ENCODE measurements at regions not wholly inside any gene's neighbourhood (a gene's known extent, or its start where the extent isn't known, plus 50 kb on each side); places are given as distances from the start of the nearest gene placed in this dataset.
"Not testable (repeated sequence)": the region's sequence is repeated elsewhere in the genome, so short reads cannot be mapped to it uniquely, and the experiment has no call there.

DNA sequence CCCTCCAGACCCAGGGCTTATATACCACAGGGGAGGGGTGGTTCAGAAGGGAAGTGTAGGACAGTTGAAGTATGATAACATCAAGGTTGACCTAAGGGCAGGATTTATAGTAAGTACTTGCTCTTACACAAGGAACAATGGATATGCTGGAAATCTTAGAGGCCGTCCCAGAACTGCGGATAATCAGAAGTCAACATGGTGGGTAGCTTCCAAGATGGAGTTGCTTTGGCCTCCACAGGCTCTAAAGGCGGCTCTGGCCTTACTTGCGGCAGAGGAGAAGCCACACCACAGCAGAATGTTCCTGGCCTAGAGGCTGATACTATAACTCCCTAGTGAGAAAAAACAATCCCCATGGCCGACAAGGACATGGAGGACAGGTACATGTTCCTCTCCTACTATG lies 344.7 kb downstream of the CDC5L start:
- DNase-seq (ENCODE audit: insufficient read length, low spot score) (no peak), FAIRE-seq (no peak)

DNA sequence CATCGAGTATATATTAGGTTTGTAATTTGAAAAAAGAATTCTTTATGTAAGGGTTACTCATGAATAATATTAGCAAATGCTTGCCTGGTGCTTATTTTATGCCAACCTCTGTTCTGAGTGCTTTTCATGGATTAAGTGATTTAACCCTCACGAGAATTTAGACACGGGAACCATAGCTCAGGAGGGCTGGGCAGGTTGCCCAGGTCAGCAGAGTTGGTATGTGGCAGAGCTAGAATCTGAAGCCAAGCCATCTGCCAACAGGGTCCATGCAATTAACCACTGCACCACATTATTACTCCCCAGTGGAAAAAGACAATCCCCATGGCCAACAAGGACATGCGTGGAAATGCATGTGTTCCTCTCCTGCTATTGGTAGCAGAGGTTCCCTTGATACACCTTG lies 345.6 kb downstream of the CDC5L start:
- DNase-seq (ENCODE audit: insufficient read length, low spot score) (no peak), FAIRE-seq (peak; percentile 77)

DNA sequence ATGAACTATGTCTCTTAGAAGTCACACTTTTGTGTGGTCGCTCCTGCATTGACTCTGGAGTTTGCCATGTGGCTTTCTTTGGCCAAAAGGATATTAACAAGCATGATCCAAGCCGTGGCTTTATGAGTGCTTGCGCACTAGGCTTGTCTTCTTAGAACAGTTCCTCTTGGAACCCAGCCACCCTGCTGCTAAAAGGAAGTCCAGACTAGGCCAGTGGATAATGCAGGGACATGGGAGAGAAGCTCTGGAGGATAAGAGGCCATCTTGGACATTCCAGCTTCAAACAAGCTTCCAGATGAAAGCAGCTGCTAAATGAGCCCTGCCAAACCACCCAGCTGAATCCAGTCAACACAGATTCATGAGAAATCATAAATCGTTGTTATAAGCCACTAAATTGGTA lies 346.4 kb downstream of the CDC5L start:
- DNase-seq (ENCODE audit: insufficient read length, low spot score) (no peak), FAIRE-seq (no peak)

DNA sequence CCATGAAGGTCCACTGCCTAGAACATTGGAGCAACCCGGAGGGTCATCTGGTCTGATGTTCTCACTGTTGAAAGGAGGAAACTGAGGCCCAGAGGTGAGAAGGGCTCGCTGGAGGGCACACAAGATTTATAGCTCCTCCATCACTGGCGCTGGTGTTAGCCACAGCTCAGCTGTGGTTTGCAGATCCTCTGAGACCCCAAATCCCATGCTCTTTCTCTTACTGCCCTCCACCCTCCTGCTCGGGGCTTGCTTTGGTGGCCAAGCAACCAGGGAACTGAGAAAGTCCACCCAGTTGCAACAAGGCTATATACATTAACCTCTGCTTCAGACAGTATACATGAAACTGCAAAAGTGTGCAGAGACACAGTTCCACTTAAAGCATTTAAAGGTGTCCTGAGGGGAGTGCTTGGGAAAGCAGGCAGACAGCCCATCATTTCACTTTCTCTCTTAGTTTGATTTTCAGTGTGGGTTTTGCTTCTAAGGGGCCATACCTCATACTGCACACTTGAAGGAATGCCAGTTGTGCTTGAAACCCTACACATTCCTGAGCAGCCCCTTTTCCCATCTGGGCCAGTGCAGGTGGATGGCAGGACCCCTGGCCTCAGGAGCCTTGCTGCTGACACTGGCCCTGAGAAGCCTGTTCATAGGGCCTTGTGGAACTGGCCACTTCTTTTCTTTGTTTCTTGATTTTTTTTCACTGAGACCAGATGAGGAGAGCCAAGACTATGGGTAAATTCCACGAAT lies 347.6 kb downstream of the CDC5L start:
- no peak for FAIRE-seq

DNA sequence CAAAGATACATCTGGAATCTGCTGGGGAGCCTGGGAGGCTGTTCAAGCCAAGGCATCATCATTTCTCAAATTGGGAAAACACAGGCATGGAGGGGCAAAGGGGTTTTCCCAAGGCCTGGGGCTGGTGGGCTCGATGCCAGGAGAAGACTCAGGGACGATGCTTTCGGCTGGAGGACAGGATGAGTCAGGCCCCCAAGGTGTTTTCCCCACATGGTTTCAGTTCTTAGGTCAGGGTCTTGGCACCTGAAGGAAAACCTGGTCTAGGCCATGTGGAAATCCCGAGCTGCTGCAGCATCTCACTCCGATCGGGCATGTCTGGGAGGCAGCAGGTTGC lies 348.1 kb downstream of the CDC5L start:
- FAIRE-seq (no peak), DNase-seq (ENCODE audit: insufficient read length, low spot score) (no peak)

More for the DNA sequence above, 347.6 kb downstream of the CDC5L start:
- no peak for DNase-seq (ENCODE audit: insufficient read length, low spot score)

DNA sequence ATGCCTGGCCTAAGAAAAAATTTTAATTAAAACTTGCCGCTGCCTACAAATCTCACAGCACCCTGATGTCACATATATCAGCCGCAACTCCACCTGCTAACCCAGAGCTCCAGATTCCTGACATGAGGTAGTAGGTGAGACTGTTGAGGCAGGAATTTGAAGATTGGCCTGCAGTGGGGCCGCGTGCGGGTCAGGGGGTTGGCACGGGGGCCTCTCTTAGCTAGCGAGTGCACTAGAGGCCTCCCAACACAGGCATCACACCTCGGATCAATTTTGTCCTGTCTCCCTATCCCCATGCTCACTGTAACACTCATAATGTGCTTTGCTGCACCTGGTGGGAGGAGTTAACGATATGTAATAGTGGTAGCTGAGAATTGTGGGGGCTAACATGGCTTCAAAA lies 349.8 kb downstream of the CDC5L start:
- DNase-seq (ENCODE audit: insufficient read length, low spot score) (no peak), FAIRE-seq (no peak)

DNA sequence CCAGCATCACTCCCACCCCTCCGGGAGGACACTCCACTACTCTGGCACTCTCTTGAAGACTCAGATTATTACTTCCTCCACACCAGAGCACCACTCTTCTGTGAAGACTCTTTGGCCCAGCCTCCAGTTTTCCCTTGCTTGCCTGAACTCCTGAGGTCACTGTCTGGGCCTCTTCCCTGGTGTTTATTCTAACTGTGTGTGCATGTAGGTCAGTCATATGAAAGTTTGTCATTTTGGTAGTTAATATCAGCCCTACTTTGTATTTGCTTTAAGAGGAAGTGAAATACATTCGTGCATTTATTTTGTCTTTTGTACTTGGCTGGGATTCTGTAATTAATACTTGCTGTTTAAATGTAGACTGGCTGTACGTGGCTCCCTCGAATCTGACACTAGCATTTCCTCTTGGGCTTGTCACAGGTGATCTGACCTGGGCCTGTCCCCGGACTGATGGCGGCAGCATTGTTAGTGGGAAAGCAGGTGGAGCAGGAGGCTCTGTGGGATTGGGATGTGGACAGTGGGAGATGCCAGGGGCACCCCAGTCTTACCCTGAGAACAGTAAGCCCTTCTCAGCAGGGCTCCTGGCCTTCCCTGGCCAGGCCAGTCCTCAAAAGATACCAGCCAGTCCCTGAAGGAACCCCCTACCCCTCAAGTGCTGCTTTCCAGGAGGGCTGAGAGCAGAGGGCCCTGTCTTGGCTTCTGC lies 350.5 kb downstream of the CDC5L start:
- DNase-seq (ENCODE audit: insufficient read length, low spot score) (no peak), FAIRE-seq (no peak)

DNA sequence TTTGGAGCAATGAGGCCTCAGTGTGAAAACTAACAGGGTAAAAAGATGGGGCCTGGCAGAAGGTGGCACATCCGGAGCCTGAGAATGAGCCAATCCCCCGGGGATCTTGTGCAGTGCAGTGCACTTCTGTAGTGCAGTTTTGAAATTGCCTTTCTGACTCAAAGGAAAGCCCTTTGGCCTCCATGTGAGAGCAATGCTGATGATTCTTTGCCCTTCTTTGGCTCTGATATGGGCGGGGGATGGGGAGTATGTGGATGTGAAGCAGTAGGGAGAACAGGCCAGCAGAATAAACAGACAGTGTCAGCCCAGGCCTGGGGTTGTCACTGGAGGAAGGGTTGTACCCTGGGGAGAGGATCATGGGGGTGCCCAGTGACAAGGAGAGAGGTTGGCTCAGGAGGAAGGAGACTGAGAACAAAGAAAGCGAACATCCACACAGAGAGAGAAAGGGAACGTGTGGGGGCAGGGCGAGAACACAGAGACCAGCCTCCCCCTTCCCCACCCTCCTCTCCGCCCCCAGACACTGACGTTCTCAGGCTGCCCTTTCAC lies 351.2 kb downstream of the CDC5L start:
- DNase-seq (ENCODE audit: insufficient read length, low spot score) (no peak), FAIRE-seq (no peak)

DNA sequence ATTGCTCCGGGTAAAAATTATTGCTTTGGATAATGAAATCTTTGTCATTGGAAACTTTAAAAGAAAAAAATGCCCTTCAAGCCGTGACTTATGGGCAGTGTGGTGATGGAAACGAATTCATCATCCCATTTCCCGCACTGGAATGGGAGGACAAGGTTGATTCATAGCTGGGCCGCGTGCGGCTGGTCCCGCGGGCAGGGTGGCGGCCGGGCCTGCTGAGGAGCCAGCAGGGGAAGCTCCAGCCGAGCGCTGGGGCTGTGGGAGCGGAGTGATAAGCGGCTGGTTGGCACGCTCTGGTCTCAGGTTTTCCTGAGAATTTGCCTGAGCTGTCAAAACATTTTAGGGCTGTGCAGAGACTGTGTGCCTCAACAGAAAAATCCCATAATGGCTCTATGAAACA lies 351.7 kb downstream of the CDC5L start:
- FAIRE-seq (no peak), DNase-seq (ENCODE audit: insufficient read length, low spot score) (no peak)

DNA sequence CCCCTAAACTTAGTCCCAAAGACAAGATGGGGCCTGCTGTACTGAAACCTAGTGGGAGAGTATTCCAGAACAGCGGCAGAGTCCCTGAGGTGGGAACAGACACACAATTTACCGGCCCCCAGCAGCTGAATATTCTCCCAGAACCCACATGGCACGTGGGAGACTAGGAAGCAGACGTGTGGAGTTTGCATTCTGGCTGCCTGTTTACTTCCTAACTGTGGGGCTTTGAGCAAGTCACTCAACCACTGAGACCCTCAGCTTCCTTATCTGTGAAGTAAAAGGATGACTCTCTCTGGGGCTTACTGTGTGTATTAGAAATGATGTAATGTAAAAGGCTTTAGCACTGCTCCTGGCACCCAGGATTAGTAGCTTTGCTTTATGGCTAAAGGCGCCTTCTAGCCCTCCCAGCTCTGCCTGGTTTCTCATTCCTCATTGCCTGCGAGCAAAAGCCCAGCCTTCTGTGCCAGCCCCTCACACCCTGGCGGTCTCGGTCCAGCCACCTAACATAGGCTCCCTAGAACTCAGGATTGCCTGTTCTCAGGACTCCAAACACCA lies 353.1 kb downstream of the CDC5L start:
- no peak for FAIRE-seq
- no peak for DNase-seq (ENCODE audit: insufficient read length, low spot score)

DNA sequence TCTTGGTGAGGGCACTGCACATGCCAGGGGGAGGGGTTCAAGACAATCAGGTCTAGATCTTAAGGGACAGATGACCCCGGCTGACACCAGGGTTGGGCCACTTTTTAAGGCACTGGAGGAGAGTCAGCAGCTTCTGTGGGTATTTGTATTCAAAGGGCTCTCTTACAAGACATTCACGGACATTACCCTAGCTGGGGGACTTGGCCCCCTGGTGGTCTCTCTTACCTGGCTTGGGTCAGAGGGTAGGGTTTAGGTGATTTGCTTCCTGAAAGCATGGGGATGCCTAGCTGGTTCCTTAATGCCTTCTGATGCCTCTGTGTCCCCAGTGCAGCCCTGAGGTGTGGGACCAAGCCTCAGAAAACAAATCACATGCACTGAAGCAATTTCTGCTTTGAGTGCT lies 354.7 kb downstream of the CDC5L start:
- no peak for FAIRE-seq
- no peak for DNase-seq (ENCODE audit: insufficient read length, low spot score)

DNA sequence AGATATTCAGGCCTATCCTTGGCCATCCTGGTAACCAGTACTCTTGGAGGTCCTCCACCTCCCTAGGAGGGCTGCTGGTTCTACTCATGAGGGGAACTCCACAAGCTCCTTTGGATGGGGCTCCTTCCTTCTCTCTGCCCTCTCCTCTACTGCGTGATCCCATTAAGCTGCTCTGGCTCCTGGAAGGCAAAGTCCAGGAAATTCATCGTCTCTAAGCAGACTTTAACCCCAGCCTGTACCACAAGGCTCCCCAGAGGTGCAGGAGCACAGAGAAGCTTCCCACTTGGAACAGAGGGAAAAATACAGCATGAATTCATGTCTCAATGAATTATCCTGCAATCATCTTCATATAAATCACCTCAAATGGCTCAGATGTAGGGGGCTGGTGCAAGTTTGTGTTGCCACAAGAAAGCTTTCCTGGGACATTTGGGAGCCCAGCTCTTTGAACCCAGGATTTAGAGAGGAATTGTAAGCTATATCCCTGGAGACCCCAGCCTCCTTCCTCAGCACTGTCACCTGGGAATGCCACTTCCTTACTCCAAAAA lies 355.4 kb downstream of the CDC5L start:
- DNase-seq (ENCODE audit: insufficient read length, low spot score): no peak
- no peak for FAIRE-seq

DNA sequence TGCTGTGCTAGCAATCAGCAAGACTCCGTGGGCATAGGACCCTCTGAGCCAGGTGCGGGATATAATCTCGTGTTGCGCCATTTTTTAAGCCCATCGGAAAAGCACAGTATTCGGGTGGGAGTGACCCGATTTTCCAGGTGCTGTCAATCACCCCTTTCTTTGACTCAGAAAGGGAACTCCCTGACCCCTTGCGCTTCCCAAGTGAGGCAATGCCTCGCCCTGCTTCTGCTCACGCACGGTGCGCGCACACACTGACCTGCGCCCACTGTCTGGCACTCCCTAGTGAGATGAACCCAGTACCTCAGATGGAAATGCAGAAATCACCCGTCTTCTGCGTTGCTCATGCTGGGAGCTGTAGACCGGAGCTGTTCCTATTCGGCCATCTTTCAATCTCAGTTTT lies 372.6 kb downstream of the CDC5L start:
- not testable (repeated sequence) for DNase-seq (ENCODE audit: insufficient read length, low spot score); FAIRE-seq

DNA sequence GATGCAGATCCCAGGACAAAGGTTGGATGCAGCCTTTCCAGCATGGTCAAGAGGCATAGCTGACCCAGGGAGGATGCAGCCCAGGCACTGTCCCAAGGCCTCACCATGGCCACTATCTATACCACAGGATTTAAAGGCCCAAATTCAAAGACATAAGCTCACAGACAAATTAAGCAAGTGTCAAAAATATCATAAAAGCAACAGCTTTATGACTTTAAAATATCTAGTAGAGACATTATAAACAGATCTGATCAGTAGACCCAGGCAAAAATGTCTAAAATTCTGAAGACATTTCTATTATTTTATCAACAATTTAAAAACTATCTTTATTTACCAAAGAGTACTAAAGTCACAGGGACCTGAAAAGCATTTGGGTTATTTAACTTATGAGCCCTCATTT lies 373.5 kb downstream of the CDC5L start:
- FAIRE-seq (no peak), DNase-seq (ENCODE audit: insufficient read length, low spot score) (no peak)

DNA sequence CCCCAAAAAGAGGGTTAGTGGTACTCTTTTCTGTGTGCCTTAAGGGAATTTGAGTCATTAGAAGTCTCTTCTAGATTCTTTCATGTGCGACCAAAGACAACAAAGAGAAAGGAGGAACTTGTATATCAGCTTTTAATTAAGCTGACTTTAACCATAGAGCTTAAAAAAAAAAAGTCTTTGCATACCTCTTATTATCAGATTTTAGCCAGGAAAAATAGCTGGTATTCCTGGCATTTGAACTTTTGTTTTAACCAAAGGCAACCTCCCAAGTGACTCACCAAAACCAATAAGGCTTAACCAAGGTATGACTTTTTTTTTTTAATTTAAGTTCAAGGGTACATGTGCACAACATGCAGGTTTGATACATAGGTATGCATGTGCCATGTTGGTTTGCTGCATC lies 375.0 kb downstream of the CDC5L start:
- no peak for DNase-seq (ENCODE audit: insufficient read length, low spot score)
- no peak for FAIRE-seq

DNA sequence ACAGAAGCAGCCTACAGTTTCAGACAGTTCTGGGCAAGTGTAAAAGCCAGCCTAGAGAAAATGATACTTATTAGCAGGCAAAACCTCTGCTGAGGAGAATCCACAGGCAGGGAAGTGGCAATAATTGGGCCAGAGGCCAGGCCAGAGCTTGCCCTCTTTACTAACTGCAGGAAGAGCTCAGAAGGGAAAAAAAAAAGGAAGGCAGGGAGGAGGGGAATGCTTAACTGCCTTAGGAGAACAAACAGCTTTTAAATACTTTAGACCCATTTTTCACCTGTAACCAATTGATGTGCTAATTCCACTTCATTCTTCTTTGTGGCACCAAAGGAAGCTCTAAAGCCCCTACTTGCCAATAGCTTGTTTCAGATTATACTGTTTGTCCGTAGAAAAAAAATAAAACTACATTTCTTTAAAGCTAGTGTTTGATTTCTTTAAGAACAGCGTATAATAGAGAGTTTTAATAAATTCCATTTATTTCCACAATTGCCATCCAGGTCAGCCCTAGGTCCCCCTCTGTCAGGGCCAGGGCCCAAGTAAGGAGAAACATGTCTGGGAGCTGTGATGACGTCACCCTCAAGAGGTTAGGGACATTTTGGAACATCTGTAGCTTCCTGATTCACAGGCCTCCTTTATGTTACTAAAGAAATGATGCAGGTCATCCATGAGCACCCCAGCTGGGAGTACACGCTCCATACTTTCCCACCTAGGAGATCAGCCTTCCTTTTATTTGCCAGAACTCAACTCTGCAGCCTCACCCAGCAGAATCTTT lies 384.3 kb downstream of the CDC5L start:
- no peak for FAIRE-seq

DNA sequence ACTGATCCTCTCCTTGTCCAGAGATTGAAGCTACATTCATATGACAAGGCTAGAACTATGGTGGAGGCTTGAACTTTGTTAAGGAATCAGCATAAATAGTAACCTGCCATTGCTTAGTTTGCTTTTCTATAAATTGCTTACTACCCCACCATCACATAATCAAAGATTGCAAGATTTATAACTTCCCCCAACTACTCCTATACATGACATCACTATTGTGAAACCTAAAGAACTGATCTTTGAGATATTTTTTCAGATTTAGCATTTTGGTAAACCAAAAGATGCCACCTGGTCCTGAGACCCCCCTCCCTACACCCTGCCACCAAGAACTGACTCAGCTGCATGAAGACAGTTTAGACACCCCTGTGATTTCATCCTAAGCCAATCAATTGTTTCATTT lies 385.3 kb downstream of the CDC5L start:
- no peak for DNase-seq (ENCODE audit: insufficient read length, low spot score)
- no peak for FAIRE-seq

More for the DNA sequence above, 384.3 kb downstream of the CDC5L start:
- no peak for DNase-seq (ENCODE audit: insufficient read length, low spot score)

DNA sequence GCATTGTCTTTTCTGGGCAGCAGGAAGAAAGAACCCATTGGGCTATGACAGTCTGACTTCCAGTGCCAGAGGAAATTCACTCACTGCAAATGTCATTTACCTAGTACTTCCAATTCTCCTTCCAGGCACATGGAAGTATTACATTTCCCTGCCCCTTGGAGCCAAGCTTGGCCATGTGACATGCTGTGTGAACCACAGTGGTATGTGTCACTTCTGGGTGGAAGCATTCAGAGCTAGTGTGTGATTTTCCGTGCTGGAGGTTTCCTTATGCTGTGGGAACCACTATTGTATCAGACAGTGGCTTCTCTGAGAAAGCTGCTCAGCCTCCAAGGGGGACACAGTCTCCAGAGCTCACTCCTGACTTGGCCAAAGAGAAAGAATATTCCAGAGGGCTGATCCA lies 387.6 kb downstream of the CDC5L start:
- DNase-seq (ENCODE audit: insufficient read length, low spot score) (no peak), FAIRE-seq (no peak)

DNA sequence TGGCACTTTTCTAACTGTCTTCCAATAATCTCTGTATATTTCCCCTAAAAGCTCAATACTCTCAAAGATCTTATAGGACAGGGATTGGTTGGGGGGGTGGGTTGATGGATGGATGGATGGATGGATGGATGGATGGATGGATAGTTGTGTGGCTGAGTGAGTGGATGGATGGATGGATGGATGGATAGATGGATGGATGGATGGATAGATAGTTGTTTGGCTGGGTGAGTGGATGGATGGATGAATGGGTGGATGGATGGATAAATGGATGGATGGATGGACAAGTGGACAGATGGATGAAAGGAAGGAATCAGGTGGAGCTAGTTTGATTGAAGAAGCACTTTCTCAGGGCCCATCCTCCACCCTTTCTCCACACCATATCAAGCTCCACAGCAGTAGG lies 388.8 kb downstream of the CDC5L start:
- FAIRE-seq (no peak), DNase-seq (ENCODE audit: insufficient read length, low spot score) (no peak)

DNA sequence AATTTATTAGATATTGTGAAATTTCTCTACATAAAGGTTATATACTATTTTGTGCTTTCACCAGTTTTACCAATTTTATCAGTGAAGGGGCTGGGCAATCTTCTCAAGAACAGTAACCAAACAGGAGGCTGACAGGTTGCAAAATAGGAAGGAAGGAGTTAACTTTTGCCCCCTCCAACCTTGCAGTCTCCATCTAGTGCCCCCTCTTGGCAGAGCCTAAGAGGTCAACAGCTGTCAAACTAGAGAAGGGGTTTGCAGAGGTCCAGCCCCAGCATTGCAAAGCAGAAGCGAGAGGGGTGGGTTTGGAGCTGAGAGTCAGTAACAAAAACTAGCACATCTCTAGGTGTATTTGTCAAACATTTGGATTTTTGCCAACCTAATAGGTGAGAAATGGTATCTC lies 391.0 kb downstream of the CDC5L start:
- FAIRE-seq (no peak), DNase-seq (ENCODE audit: insufficient read length, low spot score) (no peak)
